GM23338 (cell line): ENCODE measurements at regions not wholly inside any gene's neighbourhood (a gene's known extent, or its start where the extent isn't known, plus 50 kb on each side); places are given as distances from the start of the nearest gene placed in this dataset.

Experiments used
- ATAC-seq: fragments of 200-7000 bp; cut with Tn5 transposase; 3 replicates; pipeline ENCODE4 v1.9.1; 2020
- DNase-seq: peaks from one replicate; pipeline ENCODE4 v3.0.0-alpha.2; 2015; ENCODE audit warnings: low spot score
- H2AFZ ChIP-seq: fragments of 200-600 bp; sonication (generic); 2 replicates; pipeline ENCODE4 v1.8.0; 2016; ENCODE audit warnings: antibody characterized with exemption, mild to moderate bottlenecking, moderate library complexity
- H3F3A ChIP-seq: fragments of 200-600 bp; sonication (generic); replicated peaks from 2 replicates; pipeline ENCODE4 v1.8.0; 2017; ENCODE audit warnings: antibody characterized with exemption, mixed run types, low read depth
- H3K27ac ChIP-seq: fragments of 200-600 bp; sonication (generic); 2 replicates; pipeline ENCODE4 v1.6.1; 2016; ENCODE audit warnings: low read depth
- H3K27me3 ChIP-seq: fragments of 200-600 bp; sonication (generic); 2 replicates; pipeline ENCODE4 v1.8.0; 2016; ENCODE audit warnings: mild to moderate bottlenecking, mixed run types, moderate library complexity; ENCODE audit not compliant: insufficient read depth
- H3K36me3 ChIP-seq: fragments of 200-600 bp; sonication (generic); 2 replicates; pipeline ENCODE4 v1.8.0; 2016; ENCODE audit warnings: mild to moderate bottlenecking; ENCODE audit not compliant: insufficient read depth
- H3K4me1 ChIP-seq: fragments of 200-600 bp; sonication (generic); 2 replicates; pipeline ENCODE4 v1.8.0; 2016; ENCODE audit warnings: mild to moderate bottlenecking, moderate library complexity; ENCODE audit not compliant: insufficient read depth
- H3K4me2 ChIP-seq: fragments of 200-600 bp; sonication (generic); 2 replicates; pipeline ENCODE4 v1.7.1; 2017; ENCODE audit warnings: mixed run types
- H3K4me3 ChIP-seq: fragments of 200-600 bp; sonication (generic); 2 replicates; pipeline ENCODE4 v1.6.1; 2016; ENCODE audit warnings: mixed run types
- H3K79me2 ChIP-seq: fragments of 200-600 bp; sonication (generic); replicated peaks from 2 replicates; pipeline ENCODE4 v1.8.0; 2017; ENCODE audit warnings: mild to moderate bottlenecking; ENCODE audit not compliant: insufficient read depth
- H3K9me2 ChIP-seq: fragments of 200-600 bp; sonication (generic); 2 replicates; pipeline ENCODE4 v1.8.0; 2017; ENCODE audit not compliant: insufficient read depth
- H4K20me1 ChIP-seq: fragments of 200-600 bp; sonication (generic); replicated peaks from 2 replicates; pipeline ENCODE4 v1.8.0; 2017; ENCODE audit warnings: mild to moderate bottlenecking; ENCODE audit not compliant: insufficient read depth
- H3K27ac Mint-ChIP-seq: 2 replicates; pipeline ENCODE4 v1.8.0; 2020; ENCODE audit warnings: inconsistent platforms, mild to moderate bottlenecking, moderate library complexity, mixed read lengths
- H3K27me3 Mint-ChIP-seq: 3 replicates; pipeline ENCODE4 v1.8.0; 2022; ENCODE audit warnings: low read depth, mild to moderate bottlenecking, moderate library complexity, mixed read lengths, inconsistent platforms; ENCODE audit not compliant: insufficient read depth, poor library complexity
- H3K36me3 Mint-ChIP-seq: 3 replicates; pipeline ENCODE4 v1.8.0; 2021; ENCODE audit warnings: low read depth, mild to moderate bottlenecking, inconsistent platforms, moderate library complexity, mixed read lengths
- H3K4me1 Mint-ChIP-seq: 3 replicates; pipeline ENCODE4 v1.8.0; 2020; ENCODE audit warnings: mild to moderate bottlenecking, inconsistent platforms, mixed read lengths
- H3K4me3 Mint-ChIP-seq: 3 replicates; pipeline ENCODE4 v1.8.0; 2021; ENCODE audit warnings: moderate library complexity, mild to moderate bottlenecking, inconsistent platforms, mixed read lengths
- H3K9me3 Mint-ChIP-seq: 3 replicates; pipeline ENCODE4 v1.8.0; 2020; ENCODE audit warnings: moderate library complexity, mild to moderate bottlenecking, inconsistent platforms, mixed read lengths
- CREB1 ChIP-seq: fragments of 250-450 bp; sonication (Bioruptor Pico); IDR thresholded peaks from 2 replicates; pipeline ENCODE4 v1.5.0; 2020; ENCODE audit warnings: low read depth, mild to moderate bottlenecking, moderate library complexity
- CTCF ChIP-seq, 2 experiments: fragments of 200-600 bp in 1 of 2; sonication (generic) in 1 of 2; conservative IDR thresholded peaks; 2 replicates each; pipeline versions ENCODE4 v1.5.1 to v1.6.1; 2016 to 2017; ENCODE audit warnings: antibody characterized with exemption in 2 of 2, low read depth in 2 of 2, mild to moderate bottlenecking in 2 of 2, moderate library complexity in 1 of 2
- EZH2 ChIP-seq: fragments of 200-600 bp; sonication (generic); IDR thresholded peaks from one replicate; pipeline ENCODE4 v1.8.0; 2017; ENCODE audit warnings: antibody characterized with exemption, mild to moderate bottlenecking, low read depth; ENCODE audit not compliant: unreplicated experiment
- EZH2phosphoT487 ChIP-seq: fragments of 200-600 bp; sonication (generic); IDR thresholded peaks from one replicate; pipeline ENCODE4 v1.8.1; 2018; ENCODE audit warnings: antibody characterized with exemption; ENCODE audit not compliant: unreplicated experiment
- JUNB ChIP-seq: IDR thresholded peaks from one replicate; pipeline ENCODE4 v1.6.1; 2016; ENCODE audit warnings: antibody characterized with exemption; ENCODE audit not compliant: unreplicated experiment
- NANOG ChIP-seq: IDR thresholded peaks from 2 replicates; pipeline ENCODE4 v1.6.1; 2016; ENCODE audit warnings: antibody characterized with exemption, borderline replicate concordance
- POLR2AphosphoS5 ChIP-seq: IDR thresholded peaks from 2 replicates; pipeline ENCODE4 v1.6.1; 2016; ENCODE audit warnings: antibody characterized with exemption, low read depth
- STAT1 ChIP-seq: IDR thresholded peaks from one replicate; pipeline ENCODE4 v1.6.1; 2016; ENCODE audit warnings: antibody characterized with exemption; ENCODE audit not compliant: unreplicated experiment
- ZNF114 ChIP-seq: fragments of 250-450 bp; sonication (Bioruptor Pico); IDR thresholded peaks from 2 replicates; pipeline ENCODE4 v1.5.0; 2020; ENCODE audit warnings: mild to moderate bottlenecking, moderate library complexity
- ZNF331 ChIP-seq: fragments of 250-450 bp; sonication (Bioruptor Pico); IDR thresholded peaks from 2 replicates; pipeline ENCODE4 v1.5.0; 2020; ENCODE audit warnings: low read depth, mild to moderate bottlenecking, moderate library complexity
- ZNF462 ChIP-seq: fragments of 250-450 bp; sonication (Bioruptor Pico); IDR thresholded peaks from 2 replicates; pipeline ENCODE4 v1.5.0; 2020; ENCODE audit warnings: mild to moderate bottlenecking, moderate library complexity

GRCh38 chr2:228840743-228841114 lies 430.4 kb downstream of the PID1 start:
- ATAC-seq (no peak), DNase-seq (no peak)
- H3K4me3 Mint-ChIP-seq: no peak overlapping the region
- no peaks in the 10 kb centered on the region for H3K36me3 Mint-ChIP-seq
- no peak overlapping the region for H3K4me2 ChIP-seq
- no peak overlapping the region for H3K27ac ChIP-seq
- H3K79me2 ChIP-seq: no peaks in the 10 kb centered on the region
- H3K4me1 ChIP-seq: peaks cover 5% of the 10 kb centered on the region; the same call in 1 of the 2 replicates
- no peak for TF ChIP-seq CTCF (conservative IDR thresholded peaks at IDR 0.05; ENCODE audit: low read depth in 2 of 2)
- TF ChIP-seq ZNF114 (CRISPR knock-in tag): no peak
- TF ChIP-seq EZH2: no peak
- no peaks in the 10 kb centered on the region for H3K27me3 Mint-ChIP-seq
- H3K27ac Mint-ChIP-seq: no peak overlapping the region
- H3K4me3 ChIP-seq: no peak overlapping the region
- no peaks in the 10 kb centered on the region for H3K9me3 Mint-ChIP-seq
- peaks cover 2% of the 10 kb centered on the region; the same call in 1 of the 3 replicates for H3K4me1 Mint-ChIP-seq
- no peaks in the 10 kb centered on the region for H4K20me1 ChIP-seq
- H3K36me3 ChIP-seq: no peaks in the 10 kb centered on the region
- no peaks in the 10 kb centered on the region for H3F3A ChIP-seq
- H3K27me3 ChIP-seq: no peaks in the 10 kb centered on the region
- no peaks in the 10 kb centered on the region for H3K9me2 ChIP-seq
- no peak overlapping the region for H2AFZ ChIP-seq

GRCh38 chr2:228840113-228840742 lies 430.9 kb downstream of the PID1 start:
- TF ChIP-seq POLR2AphosphoS5: no peak
- TF ChIP-seq ZNF114 (CRISPR knock-in tag): no peak
- TF ChIP-seq ZNF462 (CRISPR knock-in tag): no peak
- no peak for TF ChIP-seq CTCF (conservative IDR thresholded peaks at IDR 0.05; ENCODE audit: low read depth in 2 of 2)
- no peak for TF ChIP-seq JUNB
- TF ChIP-seq CREB1 (CRISPR knock-in tag): no peak
- no peak for TF ChIP-seq EZH2phosphoT487
- no peak for TF ChIP-seq NANOG
- TF ChIP-seq EZH2: no peak
- TF ChIP-seq STAT1: no peak
- no peak for TF ChIP-seq ZNF331 (CRISPR knock-in tag)
- Mint-ChIP-seq H3K9me3 (no peaks in the 10 kb centered on the region), H3K27me3 (no peaks in the 10 kb centered on the region), H3K27ac (no peak overlapping the region), H3K36me3 (no peaks in the 10 kb centered on the region), H3K4me1 (peaks cover 2% of the 10 kb centered on the region; the same call in 1 of the 3 replicates), H3K4me3 (no peak overlapping the region)
- H3K4me2 ChIP-seq: no peak overlapping the region
- ATAC-seq (no peak), DNase-seq (no peak)
- H4K20me1 ChIP-seq: no peaks in the 10 kb centered on the region
- no peak overlapping the region for H3K4me3 ChIP-seq
- no peaks in the 10 kb centered on the region for H3K27me3 ChIP-seq
- H3K9me2 ChIP-seq: no peaks in the 10 kb centered on the region
- H3K4me1 ChIP-seq: peaks cover 5% of the 10 kb centered on the region; the same call in 1 of the 2 replicates
- no peaks in the 10 kb centered on the region for H3K36me3 ChIP-seq
- H3K79me2 ChIP-seq: no peaks in the 10 kb centered on the region
- H3K27ac ChIP-seq: no peak overlapping the region
- H3F3A ChIP-seq: no peaks in the 10 kb centered on the region
- H2AFZ ChIP-seq: no peak overlapping the region
